Panc1 (cell line): ENCODE measurements at regions not wholly inside any gene's neighbourhood (a gene's known extent, or its start where the extent isn't known, plus 50 kb on each side); places are given as distances from the start of the nearest gene placed in this dataset.

Source experiments
- ATAC-seq: fragments of 200-7000 bp; cut with Tn5 transposase; 2 replicates; pipeline ENCODE4 v1.9.1; 2020; ENCODE audit warnings: mild to moderate bottlenecking, moderate library complexity
- BruUV-seq: library from RNA; stranded (reverse); fragments of 400-500 nt; replicated peaks from 2 replicates; lab custom pipeline; 2021; lab: Mats Ljungman, UMichigan
- CTCF ChIA-PET: fragments of 300-600 bp; sonication (Branson Sonifier 250); formaldehyde crosslinking; loops from one replicate; lab custom pipeline; 2022; ENCODE audit warnings: antibody characterized with exemption; lab: Charles Lee
- POLR2A ChIA-PET: fragments of 300-600 bp; sonication (Branson Sonifier 250); formaldehyde crosslinking; loops from one replicate; lab custom pipeline; 2022; ENCODE audit warnings: antibody characterized with exemption; lab: Charles Lee
- DNase-seq: peaks from one replicate; pipeline ENCODE4 v3.0.0-alpha.2; 2010; ENCODE audit warnings: low read depth, low spot score
- H3K27ac ChIP-seq: 2 replicates; pipeline ENCODE4 v1.5.1; 2011; ENCODE audit warnings: mild to moderate bottlenecking, low read length, inconsistent platforms
- H3K27me3 ChIP-seq: fragments of 200-500 bp; sonication (Bioruptor generic); 2 replicates; pipeline ENCODE4 v1.6.0; 2014; ENCODE audit warnings: low read length, inconsistent platforms; ENCODE audit not compliant: control insufficient read depth, insufficient read depth
- H3K36me3 ChIP-seq: fragments of 200-500 bp; sonication (Bioruptor generic); 2 replicates; pipeline ENCODE4 v1.5.1; 2014; ENCODE audit warnings: inconsistent platforms, mild to moderate bottlenecking, low read length, moderate library complexity; ENCODE audit not compliant: control insufficient read depth, insufficient read depth
- H3K4me1 ChIP-seq: 2 replicates; pipeline ENCODE4 v1.5.1; 2011; ENCODE audit warnings: inconsistent platforms, mild to moderate bottlenecking, low read length, moderate library complexity; ENCODE audit not compliant: control insufficient read depth, insufficient read depth
- H3K4me3 ChIP-seq, 2 experiments: 2 replicates each; pipeline ENCODE4 v1.5.1; 2011 to 2012; ENCODE audit warnings: low read depth in 2 of 2, low read length in 2 of 2, mild to moderate bottlenecking in 2 of 2, inconsistent platforms in 1 of 2, moderate library complexity in 1 of 2
- H3K9me3 ChIP-seq: fragments of 200-500 bp; sonication (Bioruptor generic); 2 replicates; pipeline ENCODE4 v1.5.1; 2014; ENCODE audit warnings: low read depth, mild to moderate bottlenecking, inconsistent platforms, low read length, moderate library complexity; ENCODE audit not compliant: control insufficient read depth, insufficient read depth
- CTCF ChIP-seq: fragments of 450-650 bp; IDR thresholded peaks from 2 replicates; pipeline ENCODE4 v1.5.1; 2017; ENCODE audit warnings: mild to moderate bottlenecking
- POLR2AphosphoS5 ChIP-seq: IDR thresholded peaks from 2 replicates; pipeline ENCODE4 v1.6.1; 2012; ENCODE audit warnings: mild to moderate bottlenecking, low read depth, low read length, moderate library complexity
- REST ChIP-seq, 2 experiments: IDR thresholded peaks; 2 replicates each; pipeline ENCODE4 v1.6.1; 2011 to 2012; ENCODE audit warnings: low read depth in 2 of 2, control low read depth in 1 of 2, low read length in 1 of 2, mild to moderate bottlenecking in 1 of 2, moderate library complexity in 1 of 2; ENCODE audit not compliant: insufficient read depth in 1 of 2
- SIN3A ChIP-seq: IDR thresholded peaks from 2 replicates; pipeline ENCODE4 v1.6.1; 2012; ENCODE audit warnings: low read depth, mild to moderate bottlenecking, low read length, moderate library complexity, borderline replicate concordance; ENCODE audit not compliant: insufficient read depth
- TCF7L2 ChIP-seq: IDR thresholded peaks from 2 replicates; pipeline ENCODE4 v1.6.1; 2011; ENCODE audit warnings: mild to moderate bottlenecking, low read depth, low read length, inconsistent platforms
- in situ Hi-C: cut with HindIII; loops from 2 replicates; pipeline ENCODE4 v1.10.0; 2016; ENCODE audit warnings: low sequenced_read_pairs, low pct_unique_long_range_greater_than_20kb
- intact Hi-C: fragments of 100-400 bp; cut with micrococcal nuclease; formaldehyde crosslinking; loops from one replicate; pipeline ENCODE4 v1.10.0; 2022; ENCODE audit not compliant: unreplicated experiment

- intact Hi-C loops: no loop called here
- ChIA-PET POLR2A (no interaction called here), CTCF (no interaction called here)
- no TSS peak for BruUV-seq
- no peaks in the 10 kb centered on the region for H3K27me3 ChIP-seq
- DNase-seq: no peak
- no peaks in the 10 kb centered on the region for H3K9me3 ChIP-seq
- in situ Hi-C loops: no loop called here
- no peaks in the 10 kb centered on the region for H3K4me1 ChIP-seq
- H3K27ac ChIP-seq: no peak overlapping the region
- H3K4me3 ChIP-seq: no peak overlapping the region
- ATAC-seq: no peak
- no peaks in the 10 kb centered on the region for H3K36me3 ChIP-seq
- TF ChIP-seq POLR2AphosphoS5: no peak
- TF ChIP-seq TCF7L2: no peak
These were observed 219.3 kb downstream of the UXS1 start for GRCh38 chr2:105974812-105975211.

- ATAC-seq: no peak
- in situ Hi-C loops: no loop called here
These were observed 221.2 kb downstream of the UXS1 start for GRCh38 chr2:105972927-105973326.

More at GRCh38 chr2:105972927-105973326, 221.2 kb downstream of the UXS1 start:
- H3K27me3 ChIP-seq: no peaks in the 10 kb centered on the region
- no peaks in the 10 kb centered on the region for H3K9me3 ChIP-seq
- ChIA-PET POLR2A (no interaction called here), CTCF (no interaction called here)
- intact Hi-C loops: no loop called here
- no peak overlapping the region for H3K27ac ChIP-seq
- no peaks in the 10 kb centered on the region for H3K36me3 ChIP-seq
- H3K4me1 ChIP-seq: no peaks in the 10 kb centered on the region
- no TSS peak for BruUV-seq
- no peak for TF ChIP-seq POLR2AphosphoS5
- no peak for TF ChIP-seq REST (IDR thresholded peaks at IDR 0.05; ENCODE audit: insufficient read depth in 1 of 2, low read depth in 2 of 2, low read length in 1 of 2)
- no peak for TF ChIP-seq SIN3A
- no peak for TF ChIP-seq CTCF
- TF ChIP-seq TCF7L2: no peak
- no peak for DNase-seq
- no peak overlapping the region for H3K4me3 ChIP-seq
